CD4-positive, alpha-beta T cell (primary cell): ENCODE measurements at regions not wholly inside any gene's neighbourhood (a gene's known extent, or its start where the extent isn't known, plus 50 kb on each side); places are given as distances from the start of the nearest gene placed in this dataset.

Experiments
- ATAC-seq: fragments of 200-7000 bp; cut with Tn5 transposase; one replicate; pipeline ENCODE4 v1.10.0; 2022; ENCODE audit warnings: mild to moderate bottlenecking; ENCODE audit not compliant: poor library complexity
- CTCF ChIA-PET: fragments of 350-600 bp; sonication (Branson Sonifier 250); formaldehyde crosslinking; loops from one replicate; lab custom pipeline; 2021; ENCODE audit warnings: antibody characterized with exemption, inconsistent platforms; lab: Charles Lee
- POLR2A ChIA-PET: fragments of 350-600 bp; sonication (Branson Sonifier 250); formaldehyde crosslinking; loops from one replicate; lab custom pipeline; 2021; ENCODE audit warnings: antibody characterized with exemption, inconsistent platforms; lab: Charles Lee
- DNase-seq, 14 experiments: peaks; one replicate each; pipeline ENCODE4 v3.0.0-alpha.2; 2013 to 2020; ENCODE audit warnings: mixed read lengths in 2 of 14
- H3K27ac ChIP-seq, 2 donors: one replicate each; pipeline versions ENCODE4 v1.5.1 to v1.7.0; 2013; ENCODE audit warnings: low read length in 2 of 2, low read depth in 1 of 2, mild to moderate bottlenecking in 1 of 2
- H3K27me3 ChIP-seq, 2 experiments: 1 replicate in 1 of 2; 2 replicates in 1 of 2; pipeline versions ENCODE4 v1.6.1 to v1.7.0; 2013; ENCODE audit warnings: low read length in 2 of 2, control low read depth in 1 of 2, mild to moderate bottlenecking in 1 of 2, moderate library complexity in 1 of 2; ENCODE audit not compliant: insufficient read depth in 2 of 2, control insufficient read depth in 1 of 2
- H3K36me3 ChIP-seq: one replicate; pipeline ENCODE4 v1.6.1; 2013; ENCODE audit warnings: low read length, control low read depth; ENCODE audit not compliant: insufficient read depth
- H3K4me1 ChIP-seq: one replicate; pipeline ENCODE4 v1.6.1; 2013; ENCODE audit warnings: low read length, control low read depth; ENCODE audit not compliant: insufficient read depth
- H3K4me3 ChIP-seq: one replicate; pipeline ENCODE4 v1.5.1; 2013; ENCODE audit warnings: mild to moderate bottlenecking, low read length, moderate library complexity
- H3K9me3 ChIP-seq, 2 experiments: 1 replicate in 1 of 2; 2 replicates in 1 of 2; pipeline versions ENCODE4 v1.6.1 to v1.7.0; 2013; ENCODE audit warnings: low read length in 2 of 2, mild to moderate bottlenecking in 2 of 2, control low read depth in 1 of 2, moderate library complexity in 1 of 2; ENCODE audit not compliant: control insufficient read depth in 1 of 2, insufficient read depth in 1 of 2
- H3K27ac Mint-ChIP-seq: one replicate; pipeline ENCODE4 v1.8.0; 2020; ENCODE audit warnings: mixed read lengths
- H3K27me3 Mint-ChIP-seq: one replicate; pipeline ENCODE4 v1.8.0; 2021; ENCODE audit warnings: mixed read lengths
- H3K36me3 Mint-ChIP-seq: one replicate; pipeline ENCODE4 v1.8.0; 2021; ENCODE audit warnings: low read depth, mixed read lengths
- H3K4me1 Mint-ChIP-seq: one replicate; pipeline ENCODE4 v1.8.0; 2021; ENCODE audit warnings: low read depth, mixed read lengths
- H3K4me3 Mint-ChIP-seq: one replicate; pipeline ENCODE4 v1.8.0; 2020; ENCODE audit warnings: mild to moderate bottlenecking, mixed read lengths
- H3K9me3 Mint-ChIP-seq: one replicate; pipeline ENCODE4 v1.8.0; 2020; ENCODE audit warnings: mixed read lengths
- CTCF ChIP-seq: fragments of 200-600 bp; IDR thresholded peaks from one replicate; pipeline ENCODE4 v1.8.0; 2022; ENCODE audit warnings: antibody characterized with exemption, mild to moderate bottlenecking
- intact Hi-C, 2 experiments: fragments of 100-400 bp; cut with DNase I in 1 of 2; cut with micrococcal nuclease in 1 of 2; formaldehyde crosslinking; loops; one replicate each; pipeline versions ENCODE4 v1.15.1 to v1.9.0; 2023 to 2025; cut with DNase I, micrococcal nuclease

DNA sequence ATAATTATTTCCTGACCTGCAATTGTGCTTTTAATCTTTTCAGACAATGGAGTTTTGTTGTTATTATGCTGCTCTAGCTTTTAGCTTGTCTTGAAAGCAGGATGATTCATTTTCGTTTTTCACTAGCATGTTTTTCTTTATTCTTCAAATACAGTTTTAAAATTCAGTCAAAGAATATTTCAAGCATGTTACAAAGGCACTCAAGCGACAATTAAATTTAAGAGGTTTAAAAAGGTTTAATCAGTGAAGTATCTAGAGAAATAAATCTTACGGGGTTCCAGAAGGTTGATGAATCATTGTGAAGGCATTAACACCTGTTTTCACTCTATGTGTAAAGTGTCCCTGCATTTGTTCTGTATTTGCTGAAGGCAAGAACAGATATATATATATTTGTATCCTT is 390.7 kb upstream of the TMEFF2 start:
- peaks cover 0 to 3% of the 10 kb centered on the region in 2 experiments for H3K9me3 ChIP-seq
- ATAC-seq = no peak
- H3K27me3 Mint-ChIP-seq = no peaks in the 10 kb centered on the region

DNA sequence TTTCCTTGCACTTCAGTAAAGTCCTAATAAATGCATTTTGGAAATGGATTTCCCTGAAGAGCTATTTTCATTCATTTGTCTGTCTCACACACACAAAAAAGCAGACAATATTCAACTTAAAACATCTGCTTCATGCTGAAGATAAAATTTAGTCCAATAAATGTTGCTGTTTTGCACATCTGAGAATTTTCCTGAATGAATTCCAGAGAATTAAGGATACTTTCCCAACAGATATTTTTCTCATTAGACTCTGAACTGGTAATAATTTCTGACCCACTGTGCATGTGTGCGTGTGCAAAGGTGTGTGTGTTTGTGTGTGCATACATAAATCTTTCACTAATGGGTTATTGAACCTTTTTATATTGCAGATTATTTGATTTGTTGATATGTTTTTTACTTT is 390.2 kb upstream of the TMEFF2 start:
- no peak overlapping the region for H3K27ac Mint-ChIP-seq
- no peaks in the 10 kb centered on the region for H3K36me3 ChIP-seq
- ChIA-PET POLR2A (no interaction called here), CTCF (no interaction called here)
- H3K27me3 Mint-ChIP-seq = no peaks in the 10 kb centered on the region
- TF ChIP-seq CTCF = no peak
- no peak overlapping the region for H3K4me3 ChIP-seq
- intact Hi-C loops = no loop called here
- H3K27me3 ChIP-seq = no peaks in the 10 kb centered on the region
- H3K9me3 Mint-ChIP-seq = no peaks in the 10 kb centered on the region
- H3K4me1 Mint-ChIP-seq = no peaks in the 10 kb centered on the region
- H3K4me3 Mint-ChIP-seq = no peak overlapping the region
- H3K36me3 Mint-ChIP-seq = no peaks in the 10 kb centered on the region
- H3K4me1 ChIP-seq = no peaks in the 10 kb centered on the region
- H3K9me3 ChIP-seq = peaks cover 0 to 3% of the 10 kb centered on the region in 2 experiments
- no peak overlapping the region for H3K27ac ChIP-seq
- ATAC-seq (no peak), DNase-seq (no peak)

More for the DNA sequence above, 390.7 kb upstream of the TMEFF2 start:
- no peak for TF ChIP-seq CTCF
- Mint-ChIP-seq H3K27ac (no peak overlapping the region), H3K4me3 (no peak overlapping the region), H3K4me1 (no peaks in the 10 kb centered on the region), H3K9me3 (no peaks in the 10 kb centered on the region), H3K36me3 (no peaks in the 10 kb centered on the region)
- ChIA-PET CTCF (no interaction called here), POLR2A (no interaction called here)
- Histone ChIP-seq H3K4me3 (no peak overlapping the region), H3K27me3 (no peaks in the 10 kb centered on the region), H3K4me1 (no peaks in the 10 kb centered on the region), H3K36me3 (no peaks in the 10 kb centered on the region), H3K27ac (no peak overlapping the region)
- DNase-seq = no peak
- intact Hi-C loops = no loop called here

DNA sequence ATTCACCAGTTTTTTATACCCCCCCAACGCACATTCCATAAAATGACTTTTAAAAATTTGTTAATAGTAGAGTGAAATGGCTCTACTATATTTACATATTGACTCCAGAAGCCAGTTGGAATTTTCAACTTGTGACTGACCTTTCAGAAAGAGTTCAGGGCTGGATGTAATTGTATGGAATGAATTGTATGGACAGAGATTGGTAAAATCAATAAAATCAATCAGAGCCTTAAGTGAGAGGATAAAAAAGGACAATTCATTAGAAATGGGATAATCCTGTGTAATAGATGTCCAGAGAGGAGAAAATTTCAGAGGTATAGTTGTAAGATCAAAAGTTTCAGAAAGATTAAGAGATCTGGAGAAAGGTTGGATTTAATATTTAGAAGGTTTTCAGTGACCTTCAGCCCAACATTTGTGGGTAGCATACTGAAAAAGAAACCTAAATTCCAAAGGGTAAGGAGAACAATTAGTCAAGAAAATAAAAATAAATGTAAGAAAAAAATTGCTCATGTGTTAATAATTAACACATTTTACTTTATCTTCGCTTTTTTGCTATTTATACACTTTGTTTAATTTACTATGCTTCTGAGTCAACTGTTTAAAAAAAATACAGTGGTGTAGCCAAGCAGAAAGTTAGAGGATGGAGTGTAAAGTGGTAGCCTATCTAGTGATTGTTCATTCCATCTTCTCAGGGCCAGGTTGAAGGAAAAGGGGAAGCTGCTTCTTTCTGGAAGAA is 385.4 kb upstream of the TMEFF2 start:
- no peak overlapping the region for H3K4me3 ChIP-seq
- no peak for TF ChIP-seq CTCF
- no peaks in the 10 kb centered on the region for H3K36me3 Mint-ChIP-seq
- ATAC-seq (no peak), DNase-seq (no peak)
- intact Hi-C loops = no loop called here
- peaks cover 0 to 3% of the 10 kb centered on the region in 2 experiments for H3K9me3 ChIP-seq
- H3K4me1 Mint-ChIP-seq = no peaks in the 10 kb centered on the region
- POLR2A ChIA-PET = no interaction called here
- H3K4me3 Mint-ChIP-seq = no peak overlapping the region
- H3K27ac ChIP-seq = no peak overlapping the region
- no peaks in the 10 kb centered on the region for H3K4me1 ChIP-seq
- CTCF ChIA-PET = no interaction called here
- H3K27me3 Mint-ChIP-seq = no peaks in the 10 kb centered on the region
- H3K27ac Mint-ChIP-seq = no peak overlapping the region
- no peaks in the 10 kb centered on the region for H3K27me3 ChIP-seq
- H3K36me3 ChIP-seq = no peaks in the 10 kb centered on the region
- no peaks in the 10 kb centered on the region for H3K9me3 Mint-ChIP-seq
